ENCODE measurements at regions not wholly inside any gene's neighbourhood (a gene's known extent, or its start where the extent isn't known, plus 50 kb on each side); places are given as distances from the start of the nearest gene placed in this dataset.
"Not testable (repeated sequence)": the region's sequence is repeated elsewhere in the genome, so short reads cannot be mapped to it uniquely, and the experiment has no call there.

DNA sequence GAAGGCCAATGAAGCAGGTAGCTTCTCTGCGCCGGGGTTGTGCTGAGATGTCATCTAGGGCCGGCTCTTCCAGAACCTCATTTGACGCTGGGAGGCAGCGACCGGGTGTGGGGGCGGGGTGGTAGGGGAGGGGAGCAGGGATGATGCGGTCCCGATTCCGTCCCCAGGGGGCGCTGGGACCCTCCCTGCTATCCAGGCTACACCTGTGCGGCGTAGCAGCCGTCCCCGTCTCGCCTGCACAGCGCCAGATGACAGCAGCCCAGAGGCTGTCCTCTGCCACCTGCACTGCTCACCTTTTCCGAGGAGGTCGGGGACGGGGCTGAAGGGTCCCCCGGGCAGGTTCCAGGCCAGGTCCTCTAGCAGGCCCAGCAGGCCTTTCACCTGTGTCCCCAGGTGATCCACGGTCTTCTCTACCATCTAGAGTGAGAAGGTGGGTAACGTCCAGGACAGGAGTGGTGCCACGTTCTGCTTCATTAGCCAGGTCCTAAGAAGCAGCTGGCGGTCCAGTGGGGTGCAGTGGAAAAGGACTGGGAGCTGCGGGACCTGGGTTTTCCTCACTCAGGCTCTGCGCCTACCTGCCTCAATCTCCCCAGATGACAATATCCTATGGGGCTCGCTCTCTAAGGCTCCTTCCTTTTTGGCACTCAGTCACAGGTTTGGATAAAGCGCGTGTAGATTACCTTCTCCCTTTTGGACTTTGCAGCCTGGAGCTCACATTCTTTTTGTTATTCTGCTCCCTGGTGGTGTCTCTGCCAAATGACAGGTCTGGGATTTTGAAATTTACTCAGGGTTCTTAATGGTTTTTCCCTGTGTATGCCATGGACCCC is 56.0 kb upstream of the RAB6C start:
- no peak for DNase-seq

DNA sequence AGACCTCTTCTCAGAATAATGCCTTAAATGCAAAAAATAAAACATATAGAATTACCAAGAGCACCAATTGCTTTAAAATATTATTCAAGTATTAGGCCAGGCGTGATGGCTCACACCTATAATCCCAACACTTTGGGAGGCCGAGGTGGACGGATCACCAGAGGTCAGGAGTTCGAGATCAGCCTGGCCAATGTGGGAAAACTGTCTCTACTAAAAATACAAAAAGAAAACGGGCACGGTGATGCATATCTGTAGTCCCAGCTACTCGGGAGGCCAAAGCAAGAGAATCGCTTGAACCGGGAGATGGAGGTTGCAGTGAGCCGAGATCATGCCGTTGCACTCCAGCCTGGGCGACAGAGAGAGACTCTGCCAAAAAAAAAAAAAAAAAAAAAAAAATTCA is 55.4 kb upstream of the RAB6C start:
- DNase-seq: not testable (repeated sequence)

DNA sequence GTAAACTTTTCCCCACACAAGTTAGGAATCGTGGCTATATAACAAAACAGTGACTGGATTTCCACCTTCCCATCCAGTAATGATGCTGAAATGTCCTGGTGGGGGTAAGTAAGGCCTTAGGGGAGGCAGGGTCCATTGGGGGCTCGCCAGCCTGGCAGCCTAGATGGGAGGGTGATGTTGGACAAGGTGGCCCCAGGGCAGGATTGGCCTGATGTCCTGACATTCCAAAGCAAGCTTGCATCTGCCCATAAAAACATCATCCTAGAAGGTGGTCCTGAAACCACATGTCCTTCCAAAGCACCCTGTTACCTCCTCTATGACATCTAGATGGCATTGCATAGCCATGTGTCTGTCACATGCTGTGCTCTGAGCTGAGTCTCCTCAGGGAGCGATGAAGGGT is 54.1 kb upstream of the RAB6C start:
- no peak for DNase-seq

DNA sequence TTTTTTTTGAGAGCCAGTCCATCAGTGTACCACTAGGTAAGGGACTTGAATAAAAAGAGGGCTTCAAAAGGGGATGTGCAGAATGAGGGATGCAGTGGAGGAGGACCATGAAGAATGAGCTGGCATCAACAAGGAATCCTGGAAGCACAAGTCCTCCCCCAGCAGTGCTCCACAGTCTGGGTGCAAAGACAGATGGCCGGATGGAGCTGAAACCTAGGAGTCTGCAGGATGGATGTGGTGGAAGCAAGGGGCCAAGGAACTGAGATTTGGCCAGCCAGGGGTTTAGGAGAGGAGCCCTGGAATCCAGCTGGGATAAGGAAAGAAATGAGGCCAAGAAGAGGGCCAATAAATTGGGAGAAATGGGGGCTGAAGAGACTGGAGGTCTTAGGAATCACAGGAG is 51.8 kb upstream of the RAB6C start:
- no peak for DNase-seq

DNA sequence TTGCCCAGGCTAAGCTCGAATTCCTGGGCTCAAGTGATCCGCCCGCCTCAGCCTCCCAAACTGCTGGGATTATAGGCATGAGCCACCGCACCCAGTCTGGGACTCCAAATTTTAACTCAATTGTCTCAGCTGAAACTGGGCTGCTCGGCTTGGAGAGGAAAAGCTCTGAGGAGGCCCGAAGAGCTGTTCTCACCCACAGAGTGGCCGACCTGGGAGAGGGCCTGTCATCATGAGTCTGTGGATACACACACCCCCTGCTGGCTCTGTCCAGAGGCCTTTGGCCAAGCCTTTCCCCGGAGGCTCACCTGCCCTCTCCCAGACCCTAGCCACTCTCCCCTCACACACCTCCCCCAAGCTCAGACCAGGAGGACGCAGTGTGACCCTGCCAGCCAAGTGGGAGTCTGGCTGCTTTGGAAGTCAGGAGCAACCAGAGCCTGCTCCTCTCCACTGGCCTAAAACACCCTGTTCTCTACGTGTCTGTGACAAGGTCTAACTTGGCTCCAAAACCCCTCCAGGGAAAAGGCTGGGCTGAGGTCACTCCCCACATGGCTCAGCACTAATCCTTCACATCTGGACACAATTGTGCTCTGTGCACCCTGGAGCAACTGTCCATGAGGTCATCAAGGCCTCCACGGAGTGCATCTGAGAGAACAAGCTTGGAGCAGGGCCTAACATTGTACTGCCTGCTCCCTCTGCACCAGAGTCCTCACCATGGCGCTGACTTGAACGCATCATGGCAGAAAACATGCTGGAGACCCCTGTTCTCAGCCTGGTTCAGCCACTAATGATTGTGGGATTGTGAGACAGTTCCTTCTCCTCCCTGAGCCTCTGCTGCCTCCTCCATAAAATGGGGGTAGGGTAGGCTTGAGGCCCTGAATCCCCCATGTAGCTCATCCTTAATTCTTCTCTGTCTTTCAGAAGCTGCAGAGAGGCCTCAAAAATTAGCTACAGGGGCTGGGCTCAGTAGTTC is 49.9 kb upstream of the RAB6C start:
- DNase-seq: no peak
